NCI-H526 treated with DMSO at 0.1 percent for 48 hours (cell line): ENCODE measurements at regions not wholly inside any gene's neighbourhood (a gene's known extent, or its start where the extent isn't known, plus 50 kb on each side); places are given as distances from the start of the nearest gene placed in this dataset.

Source experiments
- DNase-seq: peaks from one replicate; lab custom pipeline; 2025; lab: John Stamatoyannopoulos, UW

GRCh38 chr1:198472997-198473396, 67.5 kb downstream of the ATP6V1G3 start:
- DNase-seq = no peak

- DNase-seq = no peak
These were observed 68.4 kb downstream of the ATP6V1G3 start for GRCh38 chr1:198472119-198472518.

GRCh38 chr1:198467907-198468306, 72.6 kb downstream of the ATP6V1G3 start:
- DNase-seq = no peak

DNA sequence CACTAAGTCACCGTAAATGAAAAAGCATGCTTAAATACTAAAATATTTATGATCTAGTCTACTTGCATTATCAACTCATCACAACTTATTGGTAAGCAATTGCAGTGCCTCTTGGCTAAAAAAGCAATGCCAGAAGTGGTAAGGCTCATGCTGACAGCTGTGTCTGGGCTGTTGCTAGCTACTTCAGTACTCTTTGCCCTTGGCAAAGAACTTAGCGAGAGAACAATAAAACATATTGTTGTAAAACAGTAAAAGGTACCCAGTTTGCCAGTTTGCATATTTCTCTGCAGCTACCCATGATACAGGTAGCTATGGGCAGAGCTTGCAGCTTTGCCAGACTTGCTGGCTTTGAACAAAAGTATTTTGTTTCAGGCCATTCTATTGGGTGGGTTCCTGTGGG, 73.1 kb downstream of the ATP6V1G3 start:
- DNase-seq = peak; percentile 55

DNA sequence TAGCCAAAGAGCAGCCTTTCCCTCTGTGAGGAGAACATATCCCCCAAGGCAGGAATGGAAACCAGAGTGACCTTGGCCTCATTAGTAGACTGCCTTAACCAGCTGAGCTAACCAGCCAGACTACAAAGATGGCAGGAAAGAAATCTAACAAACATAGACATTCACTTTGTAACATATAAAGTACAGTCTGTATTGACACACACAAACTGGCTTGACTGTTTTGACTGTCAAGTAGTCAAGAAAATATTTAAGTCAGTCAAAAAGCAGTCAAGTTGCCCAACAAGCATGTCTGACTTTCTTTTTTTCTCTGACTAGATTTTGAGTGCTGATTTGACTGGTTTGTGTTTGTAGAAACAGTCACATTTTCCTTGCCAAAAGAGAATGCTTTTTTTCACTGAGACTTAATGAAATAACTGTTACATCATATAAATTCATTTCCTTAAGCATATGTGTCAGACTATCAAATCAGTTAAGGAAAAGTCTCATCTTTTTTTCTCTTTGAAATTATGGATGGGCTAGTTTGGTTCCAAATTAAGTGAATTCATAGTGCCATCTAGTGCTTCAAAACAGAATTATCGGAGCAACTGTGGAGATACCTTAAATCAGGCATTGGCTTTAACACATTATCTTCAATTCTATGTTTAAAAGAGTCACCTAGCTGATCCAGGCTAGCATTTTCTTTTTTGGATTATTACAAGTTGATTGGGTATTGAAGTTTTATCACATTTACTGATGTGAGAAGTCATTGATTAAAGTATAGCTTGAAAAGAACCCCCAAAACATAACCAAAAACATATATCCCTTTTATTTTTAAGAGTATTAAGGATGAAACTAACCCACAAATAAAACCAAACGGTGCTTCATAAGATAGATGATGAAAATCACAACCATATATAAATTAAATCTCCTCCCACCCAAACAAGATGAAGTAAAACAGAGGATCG, 75.0 kb downstream of the ATP6V1G3 start:
- peak; percentile 15 for DNase-seq

GRCh38 chr1:198463709-198464108, 76.8 kb downstream of the ATP6V1G3 start:
- no peak for DNase-seq

DNA sequence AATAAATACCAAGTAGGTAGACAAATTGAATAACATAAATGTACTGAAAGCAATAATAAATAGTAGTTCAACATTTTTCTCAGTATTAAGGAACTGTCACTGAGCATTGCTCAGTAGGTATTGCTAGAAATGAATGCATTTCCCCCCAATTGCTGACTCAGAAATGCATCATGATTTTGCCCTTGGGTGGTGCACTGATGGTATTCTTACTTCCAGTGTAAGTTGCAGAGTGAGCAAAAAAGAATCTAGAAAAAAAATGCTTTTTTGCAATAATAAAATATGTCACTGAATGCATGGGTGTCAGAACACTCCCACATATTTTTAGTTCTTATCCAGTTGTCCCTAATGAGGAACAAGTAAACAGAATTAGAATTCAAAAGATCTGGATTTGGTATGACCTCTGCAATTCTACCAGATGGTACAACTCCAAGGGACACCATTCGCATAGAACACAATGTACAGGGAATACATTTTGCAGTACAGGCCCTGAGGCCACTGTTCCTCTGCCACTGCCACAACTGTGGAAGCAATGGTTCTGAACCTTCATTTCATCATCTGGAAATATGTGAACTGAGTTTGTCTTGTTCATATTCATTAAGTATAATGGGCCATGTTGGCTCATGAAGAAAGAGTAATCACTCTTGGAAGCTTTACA, 78.0 kb downstream of the ATP6V1G3 start:
- no peak for DNase-seq

DNA sequence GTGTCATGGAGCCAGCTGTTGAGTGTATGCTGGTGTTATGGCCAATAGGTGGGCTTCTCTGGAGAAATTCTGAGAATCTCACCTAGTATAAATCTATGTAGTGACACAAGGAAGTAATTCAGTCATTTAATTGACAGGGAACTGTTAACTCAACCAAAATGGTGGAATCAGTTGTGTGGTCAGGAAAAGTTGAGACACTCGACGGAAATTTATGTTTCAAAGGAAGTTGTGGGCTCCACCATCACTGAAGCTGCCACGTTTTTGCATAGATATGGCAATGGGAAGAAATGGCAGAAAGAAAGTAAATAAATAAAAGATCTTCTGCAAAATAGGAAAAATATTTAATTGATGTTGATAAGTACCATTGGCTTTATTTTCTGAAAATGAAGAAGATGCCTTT, 84.5 kb downstream of the ATP6V1G3 start:
- no peak for DNase-seq

GRCh38 chr1:198449727-198450433, 90.6 kb downstream of the ATP6V1G3 start:
- DNase-seq = no peak

DNA sequence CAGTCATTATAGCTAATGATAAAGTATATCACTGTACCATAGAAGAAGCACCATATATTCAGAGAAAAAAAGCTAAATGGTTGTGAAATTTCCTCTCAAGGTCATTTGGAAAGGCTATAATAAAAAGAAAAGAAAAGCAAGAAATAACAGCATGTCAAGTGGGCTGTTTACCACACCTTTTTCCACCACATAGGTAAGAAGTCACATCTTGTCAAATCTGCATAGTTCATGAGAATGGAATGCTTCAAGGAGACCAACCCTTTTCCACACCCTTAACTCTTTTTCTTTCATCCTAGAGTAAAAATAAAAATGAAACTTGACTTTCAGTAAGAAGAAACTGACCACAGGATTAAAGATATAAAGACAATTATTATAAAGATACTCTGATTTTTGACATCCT, 91.2 kb downstream of the ATP6V1G3 start:
- no peak for DNase-seq

DNA sequence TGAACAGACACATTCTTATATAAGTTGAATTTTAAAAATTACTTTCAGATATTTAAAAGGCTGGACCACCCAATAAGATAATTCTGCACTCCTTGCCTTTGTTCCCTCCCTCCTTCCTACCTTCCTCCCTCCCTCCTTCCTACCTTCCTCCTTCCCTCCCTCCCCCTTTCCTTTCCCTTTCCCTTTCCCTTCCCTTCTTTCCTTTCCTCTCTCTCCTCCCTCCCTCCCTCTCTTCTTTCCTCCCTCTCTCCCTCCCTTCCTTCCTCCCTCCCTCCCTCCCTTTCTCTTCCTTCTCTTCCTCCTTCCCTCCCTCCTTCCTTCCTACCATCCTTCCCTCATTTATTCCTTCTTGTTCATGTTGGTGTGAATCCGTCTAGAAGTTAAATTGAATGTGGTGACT, 93.0 kb downstream of the ATP6V1G3 start:
- DNase-seq = no peak

DNA sequence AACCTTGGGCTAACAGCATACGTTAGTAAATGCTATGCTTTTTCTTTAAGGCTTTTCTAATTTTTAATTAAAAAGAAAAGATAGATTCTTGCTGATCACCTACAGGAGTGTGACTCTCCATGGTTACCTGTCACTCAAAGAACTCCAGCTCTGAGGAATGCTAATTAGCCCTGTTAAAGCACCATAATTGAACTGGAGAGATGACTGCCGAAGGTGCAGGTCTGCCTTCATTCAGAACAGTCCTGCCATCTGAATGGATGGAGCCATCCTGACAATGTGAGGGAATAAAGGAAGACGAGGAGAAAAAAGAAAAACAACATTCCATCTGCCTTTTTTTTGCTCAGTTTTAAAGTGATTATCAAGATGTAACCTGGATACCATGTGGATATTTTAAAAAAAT, 94.6 kb downstream of the ATP6V1G3 start:
- no peak for DNase-seq

DNA sequence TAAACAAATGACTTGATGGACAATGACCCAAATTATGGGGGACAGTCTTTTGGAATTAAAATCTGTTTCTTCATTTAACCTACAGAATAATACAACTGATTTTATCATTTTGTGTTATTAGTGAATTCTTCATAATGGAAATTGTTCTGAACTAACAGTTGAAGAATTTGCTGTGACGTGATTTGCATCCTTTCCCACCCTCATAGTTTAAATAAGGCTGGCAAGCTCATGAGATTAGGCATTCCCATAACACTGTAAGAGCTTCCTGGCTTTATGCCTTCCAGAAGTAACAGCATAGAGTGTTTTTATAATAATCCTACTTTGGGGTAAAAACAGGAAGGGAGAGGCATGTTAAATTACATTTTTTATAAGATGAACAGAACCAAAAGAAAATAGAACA, 95.7 kb downstream of the ATP6V1G3 start:
- DNase-seq = no peak

DNA sequence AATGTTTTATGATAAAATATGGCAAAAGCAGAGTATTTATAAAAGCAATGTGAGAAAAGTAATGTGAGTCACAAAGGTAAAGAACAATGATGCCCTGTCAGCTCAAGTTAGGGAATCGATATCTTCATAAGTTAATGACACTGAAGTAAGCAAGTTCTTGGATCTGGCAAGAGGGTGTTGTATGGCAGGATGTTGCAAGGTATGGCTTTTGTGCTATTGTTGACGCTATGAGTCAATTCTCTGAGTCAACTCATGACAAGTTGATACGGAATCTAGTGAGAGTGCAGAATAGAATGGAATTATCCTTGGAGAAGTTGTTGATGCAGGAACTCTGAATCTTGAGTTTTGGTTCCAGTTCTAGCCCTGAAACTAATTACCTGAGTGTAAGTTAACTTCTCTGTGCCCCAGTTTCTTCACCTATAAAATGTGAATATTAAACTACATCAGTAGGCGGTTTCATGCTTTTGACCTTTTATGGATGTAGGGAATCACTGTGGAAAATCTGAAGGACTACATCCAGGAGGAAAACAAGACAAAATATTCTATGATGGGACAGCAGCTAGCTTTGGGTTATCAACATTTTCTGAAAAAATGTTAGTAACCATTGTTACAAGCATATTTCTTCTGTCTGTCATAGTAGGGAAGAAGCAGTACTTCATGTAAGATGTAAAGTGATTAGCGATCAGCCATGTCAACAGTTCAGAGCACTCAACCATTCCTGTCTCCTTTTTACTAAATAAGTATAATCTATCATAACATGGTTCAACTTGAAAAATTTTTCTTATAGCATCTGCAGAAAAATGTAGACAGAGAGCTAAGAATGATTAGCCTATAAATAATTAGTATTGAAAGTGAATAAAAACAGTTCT, 96.9 kb downstream of the ATP6V1G3 start:
- DNase-seq = no peak

DNA sequence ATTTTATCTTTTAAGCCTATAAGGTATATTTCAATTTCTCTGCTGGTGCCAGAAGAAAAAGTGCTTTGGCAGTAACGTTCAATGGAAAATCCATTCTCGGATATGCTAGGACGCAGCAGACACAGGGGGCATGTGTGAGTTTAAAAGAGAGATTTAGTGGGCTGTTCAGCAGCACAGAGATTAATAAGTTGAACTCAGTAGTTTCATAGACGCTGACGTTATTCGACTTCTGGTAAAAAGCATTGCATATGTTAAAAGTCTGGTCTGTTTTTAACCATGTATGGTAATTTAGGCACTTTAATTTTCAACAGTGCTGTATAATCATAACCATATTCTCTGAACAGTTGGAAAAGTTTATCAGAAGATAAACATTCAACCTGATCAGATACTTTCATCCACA, 99.6 kb downstream of the ATP6V1G3 start:
- DNase-seq = no peak

- DNase-seq = no peak
These were observed 103.1 kb downstream of the ATP6V1G3 start for GRCh38 chr1:198437332-198437731.

GRCh38 chr1:198436276-198436675, 104.2 kb downstream of the ATP6V1G3 start:
- no peak for DNase-seq

DNA sequence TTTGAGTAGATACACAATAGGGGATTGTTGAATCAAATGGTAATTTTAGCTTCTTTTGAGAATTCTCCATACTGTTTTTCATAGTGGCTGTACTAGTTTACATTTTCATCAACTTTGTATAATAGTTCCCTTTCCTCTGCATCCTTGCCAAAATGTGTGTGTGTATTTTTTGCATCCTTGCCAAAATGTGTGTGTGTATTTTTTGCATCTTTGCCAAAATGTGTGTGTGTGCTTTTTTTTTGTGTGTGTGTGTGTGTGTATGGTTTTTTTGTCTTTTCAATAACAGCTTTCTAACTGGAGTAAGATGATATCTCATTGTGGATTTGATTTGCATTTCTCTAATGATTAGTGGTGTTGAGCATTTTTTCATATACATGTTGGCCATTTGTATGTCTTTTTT, 105.4 kb downstream of the ATP6V1G3 start:
- peak; percentile 1 for DNase-seq

DNA sequence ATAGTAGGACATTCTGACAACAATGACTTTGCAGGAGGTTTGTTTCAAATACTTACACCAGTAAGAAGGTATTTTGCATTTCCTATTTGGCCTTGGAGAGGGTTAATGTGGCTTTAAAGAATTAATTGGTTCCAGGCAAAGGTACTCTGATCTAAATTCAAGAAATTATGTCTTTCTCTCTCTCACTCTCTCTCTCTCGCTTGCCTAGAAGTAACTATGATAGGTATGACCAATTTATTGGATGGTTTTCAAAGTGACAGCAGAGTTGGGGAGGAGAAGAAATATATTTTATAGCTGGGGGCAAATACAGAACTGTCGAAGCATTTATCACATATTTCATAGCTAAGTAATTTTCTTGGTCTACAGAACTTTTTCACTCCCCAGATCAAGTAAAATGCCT, 116.0 kb downstream of the ATP6V1G3 start:
- DNase-seq = no peak

GRCh38 chr1:198423673-198424072, 116.8 kb downstream of the ATP6V1G3 start:
- DNase-seq = no peak

GRCh38 chr1:198417039-198417438, 123.4 kb downstream of the ATP6V1G3 start:
- DNase-seq = no peak

DNA sequence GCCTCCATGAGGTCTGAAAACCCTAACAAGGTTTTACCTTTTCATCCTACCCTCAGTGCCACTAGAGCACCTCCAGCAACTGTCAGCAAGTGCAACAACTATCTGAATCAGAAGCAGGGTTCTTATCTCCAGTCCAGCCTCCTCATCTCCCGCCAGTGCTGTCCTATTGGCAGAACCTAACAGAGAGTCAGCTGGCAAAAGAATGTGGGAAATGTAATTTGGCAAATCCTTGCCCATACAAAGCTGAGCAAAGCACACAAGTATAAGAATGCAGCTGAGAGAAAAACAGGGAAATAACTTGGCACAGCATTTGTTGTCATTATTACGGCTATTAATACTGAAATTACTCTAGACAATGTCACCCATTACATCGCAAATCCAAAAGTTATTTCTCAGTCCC, 124.2 kb downstream of the ATP6V1G3 start:
- DNase-seq = no peak
